ENCODE measurements at regions not wholly inside any gene's neighbourhood (a gene's known extent, or its start where the extent isn't known, plus 50 kb on each side); places are given as distances from the start of the nearest gene placed in this dataset.

- TF ChIP-seq CTCF (IDR thresholded peaks at IDR 0.05; ENCODE audit: extremely low read depth in 1 of 2, insufficient read depth in 1 of 2, low read depth in 1 of 2, low read length in 2 of 2) (no peak), EZH2 (IDR thresholded peaks at IDR 0.05; ENCODE audit: borderline replicate concordance, low read depth, low read length, severe bottlenecking) (no peak)
Observed at GRCh38 chr9:29555502-29555901, 1982.2 kb upstream of the C9orf72 start.
